ENCODE measurements at regions not wholly inside any gene's neighbourhood (a gene's known extent, or its start where the extent isn't known, plus 50 kb on each side); places are given as distances from the start of the nearest gene placed in this dataset.

- no peaks in the 10 kb centered on the region for H3K9me3 ChIP-seq
- no peak overlapping the region for H3K27ac ChIP-seq
- no peaks in the 10 kb centered on the region for H3K4me1 ChIP-seq
- H3K27me3 ChIP-seq: no peaks in the 10 kb centered on the region
- intact Hi-C loops (cut with DNase I; ENCODE audit: low total_unique reads): no loop called here
- no peak for TF ChIP-seq POLR2A (IDR thresholded peaks at IDR 0.05)
- no peak for TF ChIP-seq CTCF (IDR thresholded peaks at IDR 0.05)
- no peak overlapping the region for H3K4me3 ChIP-seq
- DNase-seq (ENCODE audit: low spot score in 2 of 2): no peak
- H3K36me3 ChIP-seq: no peaks in the 10 kb centered on the region
These were observed 245.7 kb upstream of the REG3G start for GRCh38 chr2:78779761-78780160.

DNA sequence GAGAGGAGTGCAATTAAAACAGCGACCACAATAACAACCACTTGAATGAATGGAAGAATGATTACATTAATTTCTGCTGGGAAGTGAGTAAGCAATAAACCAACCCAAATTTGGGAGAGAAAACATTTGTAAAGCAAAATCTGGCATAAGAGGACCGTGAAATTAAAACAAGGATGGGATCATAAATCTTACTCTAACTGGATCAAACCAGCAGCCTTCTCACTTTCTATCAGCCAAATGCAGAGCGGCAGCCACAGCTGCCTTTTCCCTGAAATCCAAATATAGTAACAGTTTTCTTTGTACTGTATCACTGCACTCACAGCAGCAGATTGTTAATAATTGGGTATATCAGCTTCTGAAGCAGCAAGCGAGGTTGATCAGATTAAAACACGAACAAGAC lies 245.2 kb upstream of the REG3G start:
- DNase-seq (ENCODE audit: low spot score in 2 of 2): no peak
- H3K4me3 ChIP-seq: no peak overlapping the region
- H3K27ac ChIP-seq: no peak overlapping the region
- TF ChIP-seq CTCF (IDR thresholded peaks at IDR 0.05): no peak
- no peak for TF ChIP-seq POLR2A (IDR thresholded peaks at IDR 0.05)
- no peak for TF ChIP-seq POLR2AphosphoS5 (IDR thresholded peaks at IDR 0.05)
- H3K27me3 ChIP-seq: no peaks in the 10 kb centered on the region
- H3K36me3 ChIP-seq: no peaks in the 10 kb centered on the region
- intact Hi-C loops (cut with DNase I; ENCODE audit: low total_unique reads): no loop called here
- no peaks in the 10 kb centered on the region for H3K9me3 ChIP-seq
- H3K4me1 ChIP-seq: no peaks in the 10 kb centered on the region

DNA sequence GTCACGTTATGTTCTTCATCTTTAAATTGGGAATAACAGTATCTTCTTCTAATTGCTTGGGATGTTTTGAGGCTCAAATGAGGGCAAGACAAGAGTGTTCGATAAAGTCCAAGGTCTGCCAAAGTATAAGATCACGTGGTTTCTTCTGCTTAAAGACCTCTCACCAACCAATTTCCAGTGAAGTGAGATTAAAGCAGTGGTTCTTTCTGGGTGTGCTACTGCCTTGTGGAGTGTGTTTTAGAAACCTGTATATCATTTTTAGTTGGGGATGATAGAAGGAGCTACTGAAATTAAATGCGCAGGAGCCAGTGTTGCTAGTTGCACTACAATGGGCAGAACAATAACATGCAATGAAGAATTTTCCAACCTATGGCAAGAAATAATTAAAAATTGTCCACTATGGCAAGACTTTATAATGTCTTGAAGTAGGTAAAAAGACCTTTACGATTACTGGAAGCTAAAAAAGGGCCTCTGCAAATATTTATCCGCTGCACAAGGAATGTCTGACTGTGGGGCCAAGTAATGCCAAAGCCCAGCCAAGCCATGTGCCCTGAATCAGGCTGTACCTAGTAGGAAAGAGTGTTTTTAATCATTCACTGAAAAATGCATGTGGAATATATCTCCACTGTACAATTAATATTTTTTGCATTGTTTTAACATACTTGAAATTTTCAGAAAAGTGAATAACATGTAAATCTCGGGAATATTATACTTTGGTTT lies 244.5 kb upstream of the REG3G start:
- intact Hi-C loops (cut with DNase I; ENCODE audit: low total_unique reads): no loop called here
- no peaks in the 10 kb centered on the region for H3K36me3 ChIP-seq
- TF ChIP-seq POLR2AphosphoS5 (IDR thresholded peaks at IDR 0.05): no peak
- TF ChIP-seq POLR2A (IDR thresholded peaks at IDR 0.05): no peak
- TF ChIP-seq CTCF (IDR thresholded peaks at IDR 0.05): no peak
- no peak for DNase-seq (ENCODE audit: low spot score in 2 of 2)
- no peak overlapping the region for H3K27ac ChIP-seq
- no peaks in the 10 kb centered on the region for H3K9me3 ChIP-seq
- no peak overlapping the region for H3K4me3 ChIP-seq
- H3K4me1 ChIP-seq: no peaks in the 10 kb centered on the region
- H3K27me3 ChIP-seq: no peaks in the 10 kb centered on the region

DNA sequence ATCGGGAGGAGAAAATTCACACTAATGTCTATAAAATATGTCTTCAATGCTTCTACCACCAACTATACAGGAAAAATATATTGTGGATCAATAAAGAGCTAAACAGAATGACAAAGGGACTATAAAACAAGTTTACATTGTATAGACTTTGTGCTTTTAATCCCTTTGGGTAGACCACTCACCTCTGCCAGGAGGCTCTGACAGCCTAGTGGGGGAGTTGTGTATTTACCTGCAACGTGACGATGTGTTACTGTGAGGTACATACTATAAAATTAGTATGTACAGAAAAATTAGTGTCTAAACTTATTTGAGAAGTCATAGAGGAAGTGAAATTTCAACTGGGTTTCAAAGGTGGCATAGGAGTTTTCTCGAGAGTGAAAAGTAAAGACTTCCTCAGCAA lies 243.3 kb upstream of the REG3G start:
- TF ChIP-seq POLR2A (IDR thresholded peaks at IDR 0.05): no peak
- no peak for TF ChIP-seq POLR2AphosphoS5 (IDR thresholded peaks at IDR 0.05)
- no peak for TF ChIP-seq CTCF (IDR thresholded peaks at IDR 0.05)
- no peak overlapping the region for H3K4me3 ChIP-seq
- DNase-seq (ENCODE audit: low spot score in 2 of 2): no peak
- H3K4me1 ChIP-seq: no peaks in the 10 kb centered on the region
- no peak overlapping the region for H3K27ac ChIP-seq
- H3K27me3 ChIP-seq: no peaks in the 10 kb centered on the region
- intact Hi-C loops (cut with DNase I; ENCODE audit: low total_unique reads): no loop called here
- H3K9me3 ChIP-seq: no peaks in the 10 kb centered on the region
- no peaks in the 10 kb centered on the region for H3K36me3 ChIP-seq

GRCh38 chr2:78811955-78812610 lies 213.4 kb upstream of the REG3G start:
- Histone ChIP-seq H3K36me3 (no peaks in the 10 kb centered on the region), H3K27ac (no peak overlapping the region), H3K4me1 (no peaks in the 10 kb centered on the region), H3K27me3 (no peaks in the 10 kb centered on the region), H3K4me3 (no peak overlapping the region), H3K9me3 (no peaks in the 10 kb centered on the region)
- no peak for DNase-seq (ENCODE audit: low spot score in 2 of 2)
- intact Hi-C loops (cut with DNase I; ENCODE audit: low total_unique reads): no loop called here
- TF ChIP-seq POLR2AphosphoS5 (IDR thresholded peaks at IDR 0.05) (no peak), POLR2A (IDR thresholded peaks at IDR 0.05) (no peak), CTCF (IDR thresholded peaks at IDR 0.05) (no peak)
